GM23248 (cell line): ENCODE measurements at regions not wholly inside any gene's neighbourhood (a gene's known extent, or its start where the extent isn't known, plus 50 kb on each side); places are given as distances from the start of the nearest gene placed in this dataset.

Experiments used
- EZH2 ChIP-seq: fragments of 200-600 bp; sonication (generic); IDR thresholded peaks from 2 replicates; pipeline ENCODE4 v1.6.1; 2018; ENCODE audit warnings: antibody characterized with exemption, mild to moderate bottlenecking; ENCODE audit not compliant: insufficient read depth, poor library complexity, severe bottlenecking
- EZH2phosphoT487 ChIP-seq: fragments of 200-600 bp; sonication (generic); IDR thresholded peaks from 2 replicates; pipeline ENCODE4 v1.6.1; 2018; ENCODE audit warnings: antibody characterized with exemption, moderate library complexity, mild to moderate bottlenecking, low read depth; ENCODE audit not compliant: insufficient read depth

DNA sequence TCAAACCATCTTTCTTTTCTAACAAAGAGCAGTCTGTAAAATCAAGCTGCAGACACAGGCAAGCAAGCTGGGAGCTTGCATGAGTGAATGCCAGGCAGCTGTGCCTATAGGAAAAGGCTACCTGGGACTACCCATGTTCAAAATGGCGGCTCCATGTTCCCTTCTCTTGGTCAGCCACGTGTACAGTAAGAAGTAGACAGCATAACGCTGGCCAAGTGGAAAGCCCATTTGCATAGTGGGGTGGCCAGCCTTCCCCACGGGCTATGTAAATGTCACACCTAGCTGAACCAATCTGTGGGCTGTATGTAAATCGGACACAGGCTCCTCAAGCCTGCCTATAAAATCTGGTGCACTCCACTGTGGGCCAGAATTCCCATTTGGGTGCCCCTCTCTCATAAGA is 117.1 kb downstream of the SYT10 start:
- no peak for TF ChIP-seq EZH2
- no peak for TF ChIP-seq EZH2phosphoT487
